Thyroid gland (tissue), 4 donors: ENCODE measurements at regions not wholly inside any gene's neighbourhood (a gene's known extent, or its start where the extent isn't known, plus 50 kb on each side); places are given as distances from the start of the nearest gene placed in this dataset.

Source experiments
- DNase-seq, 2 donors: peaks; one replicate each; pipeline ENCODE4 v3.0.0-alpha.2; 2019
- H3K27ac ChIP-seq, 3 donors: fragments of 200-600 bp; sonication (generic); 1 replicate in 2 of 3; 2 replicates in 1 of 3; pipeline ENCODE4 v1.5.1; 2016 to 2019; ENCODE audit warnings: mild to moderate bottlenecking in 1 of 3, moderate library complexity in 1 of 3
- H3K27me3 ChIP-seq: fragments of 200-600 bp; sonication (generic); one replicate; pipeline ENCODE4 v1.5.1; 2019
- H3K36me3 ChIP-seq, 2 donors: fragments of 200-600 bp; sonication (generic); one replicate each; pipeline ENCODE4 v1.5.1; 2016 to 2019
- H3K4me1 ChIP-seq, 2 donors: fragments of 200-600 bp; sonication (generic); one replicate each; pipeline ENCODE4 v1.5.1; 2017 to 2019
- H3K4me3 ChIP-seq, 3 donors: fragments of 200-600 bp; sonication (generic); replicated peaks in 1 of 3; 1 replicate in 2 of 3; 2 replicates in 1 of 3; pipeline ENCODE4 v1.5.1; 2016; ENCODE audit warnings: mild to moderate bottlenecking in 1 of 3
- H3K9me3 ChIP-seq: fragments of 200-600 bp; sonication (generic); one replicate; pipeline ENCODE4 v1.5.1; 2017
- POLR2A ChIP-seq, 2 donors: fragments of 450-650 bp; IDR thresholded peaks; one replicate each; pipeline ENCODE4 v1.6.1; 2017; ENCODE audit warnings: antibody characterized with exemption in 2 of 2, mild to moderate bottlenecking in 2 of 2, moderate library complexity in 1 of 2
- WGBS, 2 donors: methylation state at CpG; one replicate each; pipeline ENCODE4 v1.1.5; 2017; 5-methylcytosine and 5-hydroxymethylcytosine counted together
- intact Hi-C: fragments of 100-400 bp; cut with DNase I; formaldehyde crosslinking; loops from one replicate; pipeline ENCODE4 v1.15.1; 2023
- TF ChIP-seq, protein P1 (sequence below), 6 experiments: fragments of 200-600 bp in 3 of 6; fragments of 450-650 bp in 3 of 6; sonication (generic) in 3 of 6; IDR thresholded peaks; one replicate each; pipeline ENCODE4 v1.5.1; 2016 to 2019; ENCODE audit warnings: antibody characterized with exemption in 6 of 6, mild to moderate bottlenecking in 2 of 6, inconsistent platforms in 1 of 6, moderate library complexity in 1 of 6

- 58 to 86% methylated on average over 14 to 17 of the region's 17 CpGs for WGBS, 2 donors
- TF ChIP-seq, protein P1, sequence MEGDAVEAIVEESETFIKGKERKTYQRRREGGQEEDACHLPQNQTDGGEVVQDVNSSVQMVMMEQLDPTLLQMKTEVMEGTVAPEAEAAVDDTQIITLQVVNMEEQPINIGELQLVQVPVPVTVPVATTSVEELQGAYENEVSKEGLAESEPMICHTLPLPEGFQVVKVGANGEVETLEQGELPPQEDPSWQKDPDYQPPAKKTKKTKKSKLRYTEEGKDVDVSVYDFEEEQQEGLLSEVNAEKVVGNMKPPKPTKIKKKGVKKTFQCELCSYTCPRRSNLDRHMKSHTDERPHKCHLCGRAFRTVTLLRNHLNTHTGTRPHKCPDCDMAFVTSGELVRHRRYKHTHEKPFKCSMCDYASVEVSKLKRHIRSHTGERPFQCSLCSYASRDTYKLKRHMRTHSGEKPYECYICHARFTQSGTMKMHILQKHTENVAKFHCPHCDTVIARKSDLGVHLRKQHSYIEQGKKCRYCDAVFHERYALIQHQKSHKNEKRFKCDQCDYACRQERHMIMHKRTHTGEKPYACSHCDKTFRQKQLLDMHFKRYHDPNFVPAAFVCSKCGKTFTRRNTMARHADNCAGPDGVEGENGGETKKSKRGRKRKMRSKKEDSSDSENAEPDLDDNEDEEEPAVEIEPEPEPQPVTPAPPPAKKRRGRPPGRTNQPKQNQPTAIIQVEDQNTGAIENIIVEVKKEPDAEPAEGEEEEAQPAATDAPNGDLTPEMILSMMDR (IDR thresholded peaks at IDR 0.05): no peak
- no peak for TF ChIP-seq POLR2A (IDR thresholded peaks at IDR 0.05)
- Histone ChIP-seq H3K27me3 (no peaks in the 10 kb centered on the region), H3K4me1 (peaks cover 18 to 20% of the 10 kb centered on the region in 2 donors), H3K4me3 (no peak overlapping the region), H3K27ac (no peak overlapping the region), H3K36me3 (no peaks in the 10 kb centered on the region), H3K9me3 (no peaks in the 10 kb centered on the region)
- intact Hi-C loops: no loop called here
- no peak for DNase-seq
Observed at GRCh38 chr20:17870086-17870740, 98.4 kb downstream of the SNX5 start.

GRCh38 chr20:17869295-17869994 lies 99.1 kb downstream of the SNX5 start:
- Histone ChIP-seq H3K27ac (no peak overlapping the region), H3K4me3 (no peak overlapping the region), H3K27me3 (no peaks in the 10 kb centered on the region), H3K4me1 (peaks cover 11 to 12% of the 10 kb centered on the region in 2 donors), H3K36me3 (no peaks in the 10 kb centered on the region), H3K9me3 (no peaks in the 10 kb centered on the region)
- no peak for DNase-seq
- TF ChIP-seq POLR2A (IDR thresholded peaks at IDR 0.05): no peak
- TF ChIP-seq, protein P1 (IDR thresholded peaks at IDR 0.05): no peak
- intact Hi-C loops: no loop called here
- WGBS, 2 donors: 91 to 94% methylated on average over 9 to 12 of the region's 12 CpGs

DNA sequence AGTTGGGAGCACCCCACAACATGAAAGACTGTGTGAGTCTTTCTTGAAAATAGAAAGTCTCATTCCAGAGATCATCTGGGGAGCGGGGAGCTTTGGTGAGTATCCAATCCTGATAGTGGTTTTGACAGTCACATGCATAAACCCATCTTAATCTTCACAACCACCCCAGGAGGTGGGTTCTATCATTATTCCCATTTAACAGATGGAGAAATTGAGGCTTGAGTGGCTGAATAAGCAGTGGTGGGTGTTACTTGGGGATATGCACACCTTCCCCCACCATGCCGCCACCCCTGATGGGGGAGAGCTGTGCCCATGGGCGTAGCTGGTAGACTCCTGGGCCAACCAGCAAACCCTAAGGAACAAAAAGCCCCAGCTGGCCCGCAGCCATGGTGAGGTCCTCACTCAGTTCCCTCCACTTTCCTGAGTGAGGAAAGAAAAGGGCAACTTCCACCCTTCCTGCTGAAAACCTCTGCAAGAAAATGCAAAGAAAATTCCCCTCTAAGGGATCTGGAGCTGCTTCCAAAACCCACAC lies 99.8 kb downstream of the SNX5 start:
- Histone ChIP-seq H3K27me3 (no peaks in the 10 kb centered on the region), H3K4me1 (peaks cover 7 to 12% of the 10 kb centered on the region in 2 donors), H3K36me3 (no peaks in the 10 kb centered on the region), H3K4me3 (no peak overlapping the region), H3K9me3 (no peaks in the 10 kb centered on the region), H3K27ac (no peak overlapping the region)
- TF ChIP-seq, protein P1 (IDR thresholded peaks at IDR 0.05): no peak
- TF ChIP-seq POLR2A (IDR thresholded peaks at IDR 0.05): no peak
- intact Hi-C loops: no loop called here
- 87 to 97% methylated on average over 3 to 4 of the region's 4 CpGs for whole genome bisulfite sequencing, 2 donors
- no peak for DNase-seq

DNA sequence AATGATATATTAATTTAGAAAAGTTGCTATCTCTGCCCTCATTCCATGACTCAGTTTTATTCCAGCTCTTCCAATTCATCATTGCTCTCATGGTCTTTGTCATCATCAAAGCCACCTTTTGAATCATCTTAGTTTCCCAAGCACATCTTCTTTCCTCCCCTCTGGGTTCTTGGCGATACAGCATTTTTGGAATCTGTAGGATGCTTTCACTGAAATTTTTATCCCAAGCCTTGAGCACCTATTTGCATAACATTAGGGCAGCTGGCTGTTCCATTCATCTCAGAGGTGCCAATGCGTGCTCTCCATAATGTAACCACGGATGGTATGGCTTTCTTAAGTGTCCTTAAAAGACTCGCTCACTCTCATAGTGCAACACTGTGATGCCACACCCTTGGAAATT lies 100.4 kb downstream of the SNX5 start:
- Histone ChIP-seq H3K9me3 (no peaks in the 10 kb centered on the region), H3K27me3 (no peaks in the 10 kb centered on the region), H3K27ac (no peak overlapping the region), H3K4me1 (peaks cover 4 to 13% of the 10 kb centered on the region in 2 donors), H3K4me3 (no peak overlapping the region), H3K36me3 (no peaks in the 10 kb centered on the region)
- intact Hi-C loops: no loop called here
- TF ChIP-seq, protein P1 (IDR thresholded peaks at IDR 0.05): no peak
- TF ChIP-seq POLR2A (IDR thresholded peaks at IDR 0.05): no peak
- no peak for DNase-seq
- WGBS, 2 donors: 75 to 87% methylated on average over 4 of the region's 4 CpGs
